ENCODE measurements at regions not wholly inside any gene's neighbourhood (a gene's known extent, or its start where the extent isn't known, plus 50 kb on each side); places are given as distances from the start of the nearest gene placed in this dataset.

DNA sequence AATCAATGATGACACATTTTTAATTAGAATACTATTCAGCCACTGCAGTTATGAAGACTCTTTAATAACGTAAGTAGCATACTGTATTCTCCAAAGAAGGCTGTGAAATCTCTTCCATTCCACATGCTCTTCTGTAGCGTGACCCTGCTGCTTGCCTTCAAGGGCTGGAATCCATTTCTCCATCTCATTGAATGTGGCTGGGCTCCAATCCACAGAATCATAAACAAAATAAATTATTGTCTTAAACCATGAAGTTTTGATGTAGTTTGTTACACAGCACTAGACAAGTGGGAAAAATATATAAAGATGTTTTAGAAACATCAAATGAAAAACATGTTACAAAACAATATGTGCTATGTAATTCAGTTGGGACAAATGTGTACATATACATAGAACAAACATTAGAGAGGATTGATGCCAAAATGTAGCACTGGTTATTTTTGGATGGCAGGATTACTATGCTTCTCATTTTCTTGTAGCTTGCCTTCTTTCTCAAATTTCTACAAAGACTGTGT is 410.8 kb upstream of the PODXL start:
- Histone ChIP-seq H3K9ac (no peak overlapping the region), H3K4me3 (no peak overlapping the region), H3K36me3 (no peaks in the 10 kb centered on the region), H3K4me2 (no peak overlapping the region), H3K4me1 (peaks cover 25% of the 10 kb centered on the region), H3K27ac (no peak overlapping the region), H3K9me3 (no peaks in the 10 kb centered on the region), H3K27me3 (no peaks in the 10 kb centered on the region), H4K20me1 (no peaks in the 10 kb centered on the region)
- TF ChIP-seq Cebpa-rat (IDR thresholded peaks at IDR 0.05): no peak

DNA sequence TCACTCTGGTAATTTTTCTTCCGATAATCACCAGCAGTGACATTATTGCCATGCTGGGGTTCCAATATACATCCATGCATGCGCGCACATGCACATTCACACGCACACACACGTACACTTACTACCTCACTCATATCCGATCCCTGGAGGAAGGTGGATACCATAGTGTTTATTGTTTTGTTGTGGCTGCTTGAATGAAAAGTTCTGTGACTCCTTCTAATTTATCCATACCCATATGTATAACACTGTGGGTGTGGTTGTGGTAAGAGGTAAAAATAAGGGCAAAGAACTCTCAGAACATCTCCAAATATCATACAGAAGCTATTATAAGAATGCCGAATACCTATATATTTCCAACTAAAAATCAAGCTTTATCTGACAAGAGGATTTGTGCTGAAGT is 407.8 kb upstream of the PODXL start:
- Histone ChIP-seq H3K9ac (no peak overlapping the region), H3K4me1 (peaks cover 9% of the 10 kb centered on the region), H3K36me3 (no peaks in the 10 kb centered on the region), H3K27me3 (no peaks in the 10 kb centered on the region), H3K9me3 (no peaks in the 10 kb centered on the region), H3K4me3 (no peak overlapping the region), H3K27ac (no peak overlapping the region), H3K4me2 (no peak overlapping the region), H4K20me1 (no peaks in the 10 kb centered on the region)
- TF ChIP-seq Cebpa-rat (IDR thresholded peaks at IDR 0.05): no peak

DNA sequence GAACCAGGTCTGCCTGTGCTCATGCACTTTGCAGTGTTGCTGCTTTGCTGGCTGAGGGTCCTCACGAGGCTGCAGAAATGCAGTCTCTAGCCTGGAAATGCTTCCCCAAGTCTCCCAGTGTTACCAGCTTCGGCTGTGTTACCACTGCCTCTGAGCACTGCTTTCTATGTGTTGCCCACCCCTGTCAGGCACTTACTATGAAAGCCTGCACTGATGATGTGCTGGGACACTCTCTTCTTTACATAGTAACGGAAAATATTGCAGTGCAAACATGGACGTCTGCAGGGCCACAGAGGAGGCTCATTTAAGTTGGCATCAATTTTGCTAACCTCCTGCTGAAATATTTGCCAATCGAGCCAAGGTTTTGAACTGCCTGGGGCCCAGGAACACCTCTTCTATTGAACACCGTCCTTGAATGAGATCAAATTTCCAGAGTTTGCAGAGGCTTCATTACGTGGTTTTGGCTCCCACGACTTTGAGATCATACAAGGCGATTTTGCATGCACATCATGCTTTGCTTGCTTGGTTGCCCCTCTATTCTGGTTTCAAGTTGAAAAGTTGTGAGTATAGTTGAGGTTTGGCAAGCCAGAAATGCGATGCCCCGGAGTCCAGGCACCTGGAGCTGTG is 404.7 kb upstream of the PODXL start:
- H3K4me2 ChIP-seq: no peak overlapping the region
- no peak for TF ChIP-seq Cebpa-rat (IDR thresholded peaks at IDR 0.05)
- no peaks in the 10 kb centered on the region for H3K4me1 ChIP-seq
- H3K9me3 ChIP-seq: no peaks in the 10 kb centered on the region
- no peak overlapping the region for H3K9ac ChIP-seq
- no peak overlapping the region for H3K4me3 ChIP-seq
- H3K36me3 ChIP-seq: no peaks in the 10 kb centered on the region
- H3K27me3 ChIP-seq: no peaks in the 10 kb centered on the region
- no peak overlapping the region for H3K27ac ChIP-seq
- no peaks in the 10 kb centered on the region for H4K20me1 ChIP-seq

DNA sequence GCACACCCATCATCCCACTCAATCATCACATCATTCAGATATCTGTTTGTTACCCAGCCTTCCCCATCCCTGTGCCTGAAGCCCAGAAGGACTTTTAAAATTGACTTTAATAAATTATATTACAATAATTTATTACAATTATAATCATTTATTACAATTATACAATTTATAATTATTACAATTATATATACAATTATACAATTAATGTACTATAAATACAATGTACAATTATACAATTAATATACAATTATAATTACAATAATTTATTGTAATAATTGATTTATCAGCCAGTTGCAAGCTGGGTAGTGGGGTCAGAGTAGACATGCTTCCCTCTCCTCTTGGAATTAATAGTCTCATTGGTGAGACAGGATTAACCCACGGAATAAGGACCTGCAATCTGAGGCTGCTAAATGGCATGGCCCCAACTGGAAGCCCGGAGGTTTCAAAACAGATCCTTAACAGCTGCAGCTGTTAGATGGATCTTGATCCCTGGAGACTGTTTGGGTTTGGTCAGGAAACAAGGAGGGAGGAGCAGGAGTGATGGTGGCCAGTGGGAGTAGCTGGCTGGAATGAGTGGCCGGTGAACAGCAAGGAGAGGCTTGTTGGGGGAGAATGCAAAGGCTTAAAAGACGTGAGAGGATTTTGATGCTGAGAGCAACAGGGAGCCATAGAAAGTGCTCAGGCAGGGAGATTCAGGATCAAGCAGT is 402.8 kb upstream of the PODXL start:
- H3K36me3 ChIP-seq: no peaks in the 10 kb centered on the region
- H3K27ac ChIP-seq: no peak overlapping the region
- H3K4me1 ChIP-seq: no peaks in the 10 kb centered on the region
- H3K9ac ChIP-seq: no peak overlapping the region
- H3K4me3 ChIP-seq: no peak overlapping the region
- no peaks in the 10 kb centered on the region for H3K9me3 ChIP-seq
- no peak for TF ChIP-seq Cebpa-rat (IDR thresholded peaks at IDR 0.05)
- no peak overlapping the region for H3K4me2 ChIP-seq
- no peaks in the 10 kb centered on the region for H3K27me3 ChIP-seq
- H4K20me1 ChIP-seq: no peaks in the 10 kb centered on the region

DNA sequence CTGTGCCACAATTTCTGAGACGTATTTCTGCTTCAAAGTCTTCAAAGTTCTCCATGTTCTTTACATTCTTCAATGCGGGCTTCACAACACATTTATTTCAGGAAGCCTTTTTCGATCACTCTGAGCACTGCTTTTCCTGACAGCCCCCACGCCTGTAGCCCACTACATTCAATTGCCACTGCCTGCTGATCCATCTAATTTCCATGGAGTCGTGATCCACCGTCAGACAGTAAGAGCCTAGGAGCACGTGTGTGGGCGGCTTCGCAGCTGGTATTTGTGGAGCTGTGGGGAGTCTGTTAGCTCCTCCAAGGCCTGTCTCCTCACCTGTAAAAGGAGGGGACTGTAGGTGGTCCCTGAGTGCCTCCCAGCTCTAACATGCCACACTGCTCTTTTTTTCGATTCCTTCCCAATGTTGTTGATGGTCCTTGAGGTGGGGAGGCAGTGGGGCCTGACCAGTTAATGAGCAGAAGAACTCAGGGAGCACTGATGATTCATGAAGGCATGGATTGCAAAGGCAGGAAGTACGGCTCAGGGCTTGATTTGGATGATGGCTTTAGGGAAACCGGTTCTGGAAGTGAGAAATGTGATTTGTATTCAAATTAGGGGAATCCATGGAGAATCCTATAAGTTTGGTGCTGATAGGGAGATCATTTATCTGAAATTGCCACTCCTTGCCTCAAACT is 401.1 kb upstream of the PODXL start:
- no peak overlapping the region for H3K27ac ChIP-seq
- H3K27me3 ChIP-seq: no peaks in the 10 kb centered on the region
- H3K4me3 ChIP-seq: no peak overlapping the region
- no peaks in the 10 kb centered on the region for H4K20me1 ChIP-seq
- TF ChIP-seq Cebpa-rat (IDR thresholded peaks at IDR 0.05): no peak
- no peak overlapping the region for H3K9ac ChIP-seq
- no peaks in the 10 kb centered on the region for H3K36me3 ChIP-seq
- H3K4me1 ChIP-seq: no peaks in the 10 kb centered on the region
- H3K4me2 ChIP-seq: no peak overlapping the region
- H3K9me3 ChIP-seq: no peaks in the 10 kb centered on the region

DNA sequence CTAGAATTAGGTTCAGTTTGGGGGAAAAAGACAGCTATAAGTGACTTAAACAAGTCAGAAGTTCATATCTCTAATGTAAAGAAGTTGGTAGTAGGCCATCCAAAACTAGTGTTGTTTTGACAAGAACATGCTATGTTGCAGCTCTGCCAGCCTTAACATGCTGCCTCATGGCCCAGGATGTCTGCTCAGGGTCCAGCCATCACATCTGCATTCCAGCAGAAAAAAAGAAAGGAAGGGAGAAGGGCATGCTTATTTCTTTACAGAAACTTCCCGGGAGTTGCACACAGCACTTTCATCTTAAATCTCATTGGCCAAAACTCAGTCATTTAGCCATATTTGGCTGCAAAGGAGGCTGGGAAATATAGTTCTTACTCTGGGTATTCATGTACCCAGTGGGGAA is 400.4 kb upstream of the PODXL start:
- no peak overlapping the region for H3K27ac ChIP-seq
- H4K20me1 ChIP-seq: no peaks in the 10 kb centered on the region
- no peaks in the 10 kb centered on the region for H3K4me1 ChIP-seq
- H3K36me3 ChIP-seq: no peaks in the 10 kb centered on the region
- H3K9me3 ChIP-seq: no peaks in the 10 kb centered on the region
- H3K27me3 ChIP-seq: no peaks in the 10 kb centered on the region
- no peak for TF ChIP-seq Cebpa-rat (IDR thresholded peaks at IDR 0.05)
- no peak overlapping the region for H3K4me3 ChIP-seq
- H3K4me2 ChIP-seq: no peak overlapping the region
- H3K9ac ChIP-seq: no peak overlapping the region

DNA sequence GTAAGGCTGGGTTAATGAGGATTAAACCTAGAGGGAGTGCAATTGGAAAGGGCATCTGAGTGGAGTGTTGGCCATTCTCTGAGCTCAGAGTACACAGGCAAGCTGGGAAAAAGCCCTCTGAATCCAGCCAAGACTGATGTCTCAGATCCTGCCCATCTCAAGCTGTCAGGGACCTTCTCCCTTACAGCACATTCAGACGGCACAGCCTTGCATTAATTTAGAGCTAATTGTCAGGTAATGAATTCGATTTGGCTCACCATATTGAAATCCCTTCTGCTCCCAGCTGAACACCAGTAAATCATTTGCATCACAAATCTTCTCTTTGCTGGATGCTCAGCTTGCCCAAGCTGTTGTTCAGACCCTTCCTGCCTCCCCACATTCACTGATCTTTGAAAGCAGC is 399.3 kb upstream of the PODXL start:
- no peak overlapping the region for H3K4me3 ChIP-seq
- no peak overlapping the region for H3K4me2 ChIP-seq
- no peaks in the 10 kb centered on the region for H3K4me1 ChIP-seq
- no peak overlapping the region for H3K9ac ChIP-seq
- no peak overlapping the region for H3K27ac ChIP-seq
- no peaks in the 10 kb centered on the region for H4K20me1 ChIP-seq
- H3K36me3 ChIP-seq: no peaks in the 10 kb centered on the region
- H3K27me3 ChIP-seq: no peaks in the 10 kb centered on the region
- H3K9me3 ChIP-seq: no peaks in the 10 kb centered on the region
- TF ChIP-seq Cebpa-rat (IDR thresholded peaks at IDR 0.05): no peak

DNA sequence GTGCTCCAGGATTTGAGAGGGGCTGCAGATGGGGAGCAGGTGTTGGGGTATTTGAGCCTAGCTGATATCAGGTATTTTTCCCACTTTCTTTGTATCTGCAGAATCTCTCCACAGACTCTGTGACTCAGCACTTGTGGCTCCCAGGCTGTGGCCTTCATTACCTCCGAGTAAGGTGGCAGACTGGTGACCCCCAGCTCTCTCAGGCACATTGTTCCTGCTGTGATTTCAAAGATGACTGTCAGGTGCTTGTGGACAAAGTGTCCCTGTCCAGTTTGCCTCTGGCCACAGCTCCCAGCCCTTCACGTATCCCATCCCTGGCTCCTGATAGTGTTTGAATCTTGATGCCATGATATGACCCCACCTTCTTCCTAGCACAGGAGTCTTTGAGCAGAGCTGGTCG is 396.8 kb upstream of the PODXL start:
- H3K27ac ChIP-seq: no peak overlapping the region
- no peaks in the 10 kb centered on the region for H3K9me3 ChIP-seq
- no peaks in the 10 kb centered on the region for H3K4me1 ChIP-seq
- H3K27me3 ChIP-seq: no peaks in the 10 kb centered on the region
- no peaks in the 10 kb centered on the region for H4K20me1 ChIP-seq
- H3K36me3 ChIP-seq: no peaks in the 10 kb centered on the region
- H3K4me2 ChIP-seq: no peak overlapping the region
- H3K9ac ChIP-seq: no peak overlapping the region
- TF ChIP-seq Cebpa-rat (IDR thresholded peaks at IDR 0.05): no peak
- no peak overlapping the region for H3K4me3 ChIP-seq

DNA sequence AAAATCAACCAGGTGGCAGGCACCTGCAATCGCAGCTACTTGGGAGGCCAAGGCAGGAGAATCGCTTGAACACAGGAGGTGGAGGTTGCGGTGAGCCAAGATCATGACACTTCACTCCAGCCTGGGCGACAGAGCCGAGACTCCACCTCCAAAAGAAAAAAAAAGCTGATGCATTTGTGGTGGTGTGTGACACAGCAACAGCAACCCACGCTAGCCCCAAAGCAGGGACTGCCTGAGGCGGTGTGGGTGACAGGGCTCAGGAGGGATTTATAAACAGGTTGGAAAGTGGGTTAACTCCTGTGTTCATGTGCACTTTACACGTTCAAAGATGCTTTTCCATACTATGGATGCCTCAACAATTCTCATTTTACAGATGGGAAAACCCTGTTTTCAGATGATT is 395.9 kb upstream of the PODXL start:
- H3K36me3 ChIP-seq: no peaks in the 10 kb centered on the region
- no peaks in the 10 kb centered on the region for H3K27me3 ChIP-seq
- no peak overlapping the region for H3K27ac ChIP-seq
- no peaks in the 10 kb centered on the region for H4K20me1 ChIP-seq
- H3K4me2 ChIP-seq: no peak overlapping the region
- no peak overlapping the region for H3K4me3 ChIP-seq
- TF ChIP-seq Cebpa-rat (IDR thresholded peaks at IDR 0.05): no peak
- H3K9me3 ChIP-seq: no peaks in the 10 kb centered on the region
- no peaks in the 10 kb centered on the region for H3K4me1 ChIP-seq
- no peak overlapping the region for H3K9ac ChIP-seq

DNA sequence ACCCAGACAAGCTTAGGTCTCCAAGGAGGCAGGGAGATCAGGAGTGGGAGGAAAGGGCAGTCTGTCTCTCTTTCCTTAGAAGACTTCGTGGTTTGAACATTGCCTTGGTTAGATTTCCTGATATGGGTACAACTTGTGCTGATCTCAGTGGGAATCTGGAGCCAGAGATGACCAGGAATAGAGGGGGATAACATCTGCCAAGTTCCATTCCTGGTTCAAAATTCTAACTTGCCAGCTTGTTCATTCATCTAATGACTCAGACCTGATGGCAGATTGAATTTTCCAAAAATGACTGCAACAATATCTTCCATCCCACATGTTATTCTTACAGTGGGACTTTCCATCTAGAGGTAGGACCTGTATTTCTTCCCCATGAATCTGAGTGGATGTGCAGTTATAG is 394.3 kb upstream of the PODXL start:
- no peak overlapping the region for H3K4me2 ChIP-seq
- no peak for TF ChIP-seq Cebpa-rat (IDR thresholded peaks at IDR 0.05)
- H3K36me3 ChIP-seq: no peaks in the 10 kb centered on the region
- no peaks in the 10 kb centered on the region for H3K27me3 ChIP-seq
- no peak overlapping the region for H3K27ac ChIP-seq
- H3K4me1 ChIP-seq: peaks cover 6% of the 10 kb centered on the region
- no peak overlapping the region for H3K9ac ChIP-seq
- no peaks in the 10 kb centered on the region for H4K20me1 ChIP-seq
- H3K4me3 ChIP-seq: no peak overlapping the region
- H3K9me3 ChIP-seq: no peaks in the 10 kb centered on the region

All from BLaER1 (cell line).